HG03064 (cell line): ENCODE measurements at regions not wholly inside any gene's neighbourhood (a gene's known extent, or its start where the extent isn't known, plus 50 kb on each side); places are given as distances from the start of the nearest gene placed in this dataset.
"Not testable (repeated sequence)": the region's sequence is repeated elsewhere in the genome, so short reads cannot be mapped to it uniquely, and the experiment has no call there.

Experiments used
- ATAC-seq: cut with Tn5 transposase; IDR thresholded peaks from one replicate; pipeline ENCODE4 v1.9.1; 2021; ENCODE audit warnings: low read depth; ENCODE audit not compliant: unreplicated experiment

DNA sequence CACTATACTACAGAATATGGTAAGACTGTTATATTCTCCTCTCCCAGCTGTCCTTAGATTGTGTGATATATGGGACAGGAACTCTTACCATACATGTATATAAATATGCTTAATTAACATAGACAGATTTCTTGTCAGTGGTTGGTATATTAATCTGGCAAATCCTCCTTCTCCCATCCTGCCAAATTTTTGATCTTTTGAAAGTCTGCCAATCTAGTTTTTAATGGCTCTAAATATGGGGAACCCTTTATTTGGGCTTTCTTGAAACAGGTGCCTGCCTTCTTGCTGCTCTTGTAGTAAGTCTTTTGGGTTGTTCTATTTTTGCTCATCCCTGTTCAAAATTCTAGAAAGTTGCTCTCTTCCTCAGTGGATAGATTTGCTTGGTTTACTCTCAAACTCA is 63.5 kb downstream of the SPATA31D1 start:
- no peak for ATAC-seq

DNA sequence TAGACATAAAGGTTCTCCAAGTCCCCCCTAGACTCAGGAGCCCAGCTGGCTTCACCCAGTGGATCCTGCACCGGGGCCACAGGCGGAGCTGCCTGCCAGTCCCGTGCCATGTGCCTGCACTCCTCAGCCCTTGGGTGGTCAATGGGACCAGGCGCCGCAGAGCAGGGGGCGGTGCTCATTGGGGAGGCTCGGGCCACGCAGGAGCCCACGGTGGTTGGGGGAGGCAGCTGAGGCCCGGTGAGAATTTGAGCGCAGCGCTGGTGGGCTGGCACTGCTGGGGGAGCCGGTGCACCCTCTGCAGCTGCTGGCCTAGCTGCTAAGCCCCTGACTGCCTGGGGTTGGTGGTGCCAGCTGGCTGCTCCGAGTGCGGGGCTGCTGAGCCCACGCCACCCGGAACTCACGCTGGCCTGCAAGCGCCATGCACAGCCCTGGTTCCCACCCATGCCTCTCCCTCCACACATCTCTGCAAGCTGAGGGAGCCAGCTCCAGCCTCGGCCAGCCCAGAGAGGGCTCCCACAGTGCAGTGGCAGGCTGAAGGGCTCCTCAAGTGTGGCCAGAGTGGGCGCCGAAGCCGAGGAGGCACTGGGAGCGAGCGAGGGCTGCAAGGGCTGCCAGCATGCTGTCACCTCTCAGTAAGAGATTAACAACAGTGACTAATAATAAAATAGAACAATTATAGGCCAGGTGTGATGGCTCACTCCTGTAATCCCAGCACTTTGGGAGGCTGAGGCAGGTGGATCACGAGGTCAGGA is 65.9 kb downstream of the SPATA31D1 start:
- no peak for ATAC-seq

DNA sequence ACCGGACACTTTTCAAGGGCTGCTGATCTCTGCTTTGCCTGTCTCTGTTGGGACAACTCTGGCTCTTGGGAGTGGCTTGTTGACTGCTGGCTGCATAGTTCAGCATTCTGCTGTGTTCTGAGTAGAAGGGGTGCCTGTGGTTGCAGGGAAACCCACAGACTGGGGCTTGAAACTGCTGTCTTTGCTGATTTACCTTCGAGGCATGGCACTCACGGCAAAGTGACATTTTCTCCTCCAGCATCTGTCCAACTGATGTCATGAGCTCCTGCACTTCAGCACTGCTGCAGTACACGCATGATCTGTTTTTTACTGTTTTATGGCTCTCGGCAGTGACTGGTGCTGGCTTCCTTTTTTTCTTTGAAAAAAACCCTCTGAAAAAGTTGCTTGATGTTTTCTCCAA is 69.2 kb downstream of the SPATA31D1 start:
- ATAC-seq: no peak

DNA sequence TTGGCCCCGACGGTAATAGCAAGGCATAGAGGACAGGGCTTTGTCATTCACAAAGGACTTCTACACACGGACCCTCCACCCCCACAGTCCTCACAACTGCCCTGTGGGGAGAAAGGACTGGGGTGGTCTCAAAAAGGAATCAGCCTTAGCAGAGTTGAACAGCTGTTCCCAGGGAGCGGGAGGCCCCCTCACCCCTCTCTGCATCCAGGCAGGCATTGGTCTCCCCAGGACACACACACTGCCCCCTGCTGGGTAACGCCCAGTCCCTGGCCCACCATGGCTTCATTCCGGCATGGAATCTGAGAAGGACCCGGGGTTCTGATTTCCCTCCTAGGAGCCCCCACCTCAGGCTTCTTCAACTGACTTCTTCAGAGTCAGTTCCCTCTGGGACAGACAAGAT is 73.2 kb downstream of the SPATA31D1 start:
- ATAC-seq: not testable (repeated sequence)

DNA sequence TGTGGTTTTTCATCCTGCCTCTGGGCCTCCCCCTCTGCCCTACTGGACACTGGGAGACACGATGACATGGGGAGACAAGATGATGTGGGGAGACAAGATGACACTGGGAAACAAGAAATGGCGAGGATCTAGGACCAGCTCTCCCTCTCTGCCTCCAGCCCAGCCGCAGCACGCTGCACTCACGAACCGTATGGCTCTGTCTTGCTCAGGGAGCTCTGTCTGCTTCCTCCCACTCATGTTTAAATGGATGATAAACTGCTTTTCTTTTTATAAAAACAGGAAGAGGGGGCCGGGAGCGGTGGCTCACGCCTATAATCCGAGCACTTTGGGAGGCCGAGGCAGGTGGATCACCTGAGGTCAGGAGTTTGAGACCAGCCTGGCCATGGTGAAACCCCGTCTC is 73.7 kb downstream of the SPATA31D1 start:
- no peak for ATAC-seq

DNA sequence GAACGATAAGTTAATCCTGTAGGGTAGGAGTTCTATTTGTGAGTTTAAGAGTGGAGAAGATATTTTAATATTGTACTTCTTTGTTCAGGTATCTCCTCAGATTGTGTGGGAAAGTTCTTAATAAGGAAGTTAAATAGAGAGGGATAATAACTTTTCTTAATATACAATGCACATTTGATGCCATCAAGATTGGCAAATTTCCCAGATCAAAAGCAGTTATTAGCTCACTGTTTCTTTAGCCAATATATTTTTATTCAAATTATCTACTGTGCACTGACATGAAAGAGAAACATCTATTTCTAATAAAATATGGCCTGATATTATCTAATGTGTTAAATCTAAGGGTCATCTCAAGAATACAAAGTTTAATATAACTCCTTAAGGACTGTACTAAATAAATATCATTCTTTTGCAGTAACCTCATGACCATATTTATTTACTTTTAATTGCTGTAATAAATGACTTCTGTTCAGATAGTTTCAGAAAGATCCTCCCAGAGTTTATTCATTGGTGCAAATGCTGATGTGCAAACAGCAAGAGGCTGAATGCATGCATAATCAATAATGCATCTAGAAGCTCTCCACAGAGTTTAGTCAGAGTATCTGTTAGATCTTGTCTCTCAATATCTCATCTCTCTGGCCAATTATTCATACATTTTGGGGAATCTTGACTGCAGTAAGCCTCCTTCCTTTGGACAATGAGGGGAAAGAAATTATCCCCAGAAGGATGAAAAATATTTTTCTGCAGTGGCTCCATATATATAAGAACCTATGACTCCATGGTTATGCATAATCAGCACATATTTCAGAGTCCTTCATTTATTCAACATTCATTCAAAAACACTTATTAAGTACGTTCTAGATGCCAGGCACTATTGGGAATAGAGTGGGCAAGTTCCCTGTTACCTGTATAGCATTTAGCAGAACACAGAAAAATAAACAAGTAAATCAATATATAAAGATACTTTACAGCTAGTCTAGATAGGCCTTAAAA is 85.3 kb downstream of the SPATA31D1 start:
- no peak for ATAC-seq

DNA sequence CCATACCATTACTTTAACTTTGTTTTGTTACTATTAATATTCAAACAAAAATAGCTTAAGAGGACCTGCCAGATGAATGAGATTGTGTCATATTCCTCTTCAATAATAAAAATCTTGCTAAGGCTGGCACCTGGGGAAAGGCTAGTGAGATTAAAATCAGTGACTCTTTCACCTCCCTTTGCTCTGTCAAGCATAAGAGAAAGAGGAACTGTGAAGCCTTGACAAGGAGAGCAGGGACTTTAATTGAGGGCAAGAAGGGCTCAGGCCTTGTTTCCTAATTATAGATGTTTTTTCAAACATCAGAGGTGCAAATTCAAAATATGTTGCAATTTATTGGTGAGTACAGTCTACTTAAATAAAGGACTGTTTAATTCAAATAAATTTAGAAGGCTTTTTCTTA is 91.7 kb downstream of the SPATA31D1 start:
- no peak for ATAC-seq

DNA sequence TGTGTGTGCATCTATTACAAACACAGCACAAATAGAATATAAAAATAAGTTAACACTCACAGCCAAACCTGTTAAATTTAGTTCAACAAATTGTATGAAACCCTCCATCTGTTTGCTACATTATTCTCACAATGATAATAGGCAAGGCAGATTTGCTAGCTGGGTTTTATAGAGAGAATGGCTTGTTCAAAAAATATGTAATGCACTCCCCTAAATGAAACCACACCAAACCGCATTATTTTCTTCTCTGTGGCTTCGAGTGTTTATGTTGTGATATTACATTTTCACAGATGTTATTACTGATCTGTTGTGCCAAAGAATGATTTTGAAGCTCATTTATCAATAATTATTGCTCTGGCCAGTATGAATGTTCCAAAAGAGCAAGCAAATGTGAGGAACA is 92.9 kb downstream of the SPATA31D1 start:
- ATAC-seq: no peak

DNA sequence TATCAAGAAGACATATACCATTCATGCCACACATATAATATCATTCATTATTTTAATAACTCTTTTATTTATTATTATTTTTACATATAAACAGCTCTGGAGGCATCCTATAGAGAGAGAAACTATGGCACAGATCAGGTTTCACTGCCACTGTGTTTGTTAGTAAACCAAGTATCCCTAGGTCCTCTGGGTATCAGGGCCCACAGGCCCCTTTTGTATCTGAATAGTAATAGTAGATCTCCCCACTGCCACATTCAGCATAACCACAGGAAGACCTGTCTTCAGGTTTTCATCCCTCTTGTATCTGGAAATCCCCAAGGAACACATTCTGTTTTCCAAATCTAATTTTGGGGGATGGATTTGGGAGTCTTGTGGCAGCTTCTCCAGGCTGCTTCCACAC is 94.0 kb downstream of the SPATA31D1 start:
- no peak for ATAC-seq

DNA sequence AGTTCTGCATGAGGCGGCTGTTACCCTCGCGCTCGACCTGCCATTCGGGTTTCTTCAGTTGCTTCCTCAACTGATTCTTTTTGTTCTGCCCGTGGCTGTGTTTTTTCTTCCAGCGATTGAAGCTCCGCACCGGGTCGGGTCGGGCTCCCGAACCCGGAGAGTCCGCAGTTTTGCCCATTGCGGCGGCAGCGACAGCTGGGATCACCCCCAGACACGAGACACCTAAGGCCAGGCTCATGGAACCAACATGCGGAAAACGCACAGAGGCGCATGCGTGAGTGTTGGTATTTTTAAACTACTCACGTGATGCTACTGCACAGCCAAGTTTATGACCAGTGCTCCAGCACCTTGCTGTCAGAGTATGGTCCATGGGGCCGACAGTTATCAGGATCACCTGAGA is 100.0 kb downstream of the SPATA31D1 start:
- no peak for ATAC-seq

DNA sequence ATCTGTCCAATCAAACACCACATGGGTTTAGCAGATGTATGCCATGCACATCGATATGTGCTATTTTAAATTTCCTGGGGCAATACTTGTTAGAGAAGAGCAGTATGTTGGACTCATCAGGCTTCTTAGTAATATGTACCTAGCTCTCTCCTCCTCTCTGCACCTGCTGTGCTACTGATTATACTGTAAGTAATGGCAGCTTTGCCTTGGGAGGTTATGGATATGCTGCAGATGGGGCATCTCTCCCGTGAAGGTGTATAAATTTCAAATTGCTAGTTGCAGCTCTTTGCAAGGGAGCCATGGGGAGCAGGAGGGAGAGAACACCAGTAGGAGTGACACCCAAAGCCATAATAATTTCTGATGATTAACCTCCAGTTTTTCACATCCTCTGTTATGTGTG is 101.5 kb downstream of the SPATA31D1 start:
- ATAC-seq: no peak

DNA sequence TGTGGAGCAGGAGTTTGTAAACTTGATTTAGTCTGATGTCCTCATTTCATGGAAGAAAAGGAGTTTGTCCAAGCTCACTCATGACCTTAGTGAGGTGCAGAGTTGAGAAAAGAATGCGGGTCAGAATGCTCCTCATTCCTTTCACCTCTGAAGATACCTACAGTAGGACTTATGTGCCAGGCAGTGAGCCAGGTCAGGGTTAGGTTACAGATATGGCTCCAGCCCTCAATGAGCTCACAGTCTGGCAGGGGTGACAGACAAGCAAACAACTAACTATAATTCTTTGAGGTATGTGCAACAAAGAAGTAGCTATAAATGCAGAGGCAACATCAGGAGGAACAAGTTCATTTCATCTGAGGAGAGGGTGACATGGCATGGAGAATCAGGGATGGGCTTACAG is 102.5 kb downstream of the SPATA31D1 start:
- ATAC-seq: no peak

DNA sequence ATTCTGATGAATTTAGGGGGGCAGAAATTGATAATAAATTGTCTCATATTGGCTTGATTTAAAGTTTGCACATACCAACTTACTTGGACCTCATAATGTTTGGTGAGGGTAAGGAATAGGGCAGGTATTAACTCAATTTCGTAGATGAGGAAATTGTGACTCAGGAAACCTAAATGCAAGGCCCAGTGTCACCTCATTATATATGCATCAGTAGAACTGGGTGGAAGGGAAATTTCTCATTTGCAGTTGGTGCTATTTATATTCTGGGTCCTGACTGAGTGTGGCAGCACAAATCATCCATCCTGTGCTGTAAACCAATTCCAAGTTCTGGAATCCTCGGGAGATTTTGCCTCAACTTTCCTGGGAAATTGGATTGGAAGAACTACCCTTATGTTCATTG is 103.0 kb downstream of the SPATA31D1 start:
- no peak for ATAC-seq

DNA sequence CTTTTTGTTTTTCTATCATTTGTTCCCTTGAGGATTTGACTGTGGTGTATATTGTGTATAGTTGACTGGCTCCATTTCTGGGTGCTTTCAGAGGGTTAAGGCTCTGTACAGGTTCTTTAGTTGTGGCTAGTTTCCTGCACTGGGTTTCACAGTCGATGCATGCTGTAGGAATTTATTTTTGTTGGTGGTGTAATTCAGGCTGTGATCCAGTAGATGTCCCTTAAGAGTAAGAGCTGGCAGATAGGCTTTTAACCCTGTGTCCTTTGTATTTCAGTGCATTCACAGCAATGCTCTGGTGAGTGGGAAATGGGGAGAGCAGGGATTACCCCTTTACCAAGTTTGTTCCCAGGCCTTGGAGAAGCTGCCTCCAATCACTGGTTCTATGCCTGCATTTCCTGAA is 112.9 kb downstream of the SPATA31D1 start:
- no peak for ATAC-seq

DNA sequence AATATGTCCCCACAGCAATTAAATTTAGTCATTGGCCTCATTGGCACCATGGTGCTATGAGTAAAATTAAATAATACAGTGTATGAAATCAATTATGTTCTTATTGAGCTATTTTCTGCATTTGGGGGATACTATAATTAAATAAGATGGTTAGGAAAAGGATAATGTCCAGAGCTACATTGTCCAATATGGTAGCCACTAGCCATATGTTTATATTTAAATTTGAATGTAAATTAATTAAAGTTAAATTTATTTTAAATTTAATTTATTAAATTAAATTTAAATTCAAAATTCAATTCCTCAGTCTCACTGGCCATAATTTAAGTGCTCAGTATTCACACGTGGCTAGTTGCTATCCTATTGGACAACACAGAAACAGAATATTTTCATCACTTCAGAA is 115.7 kb downstream of the SPATA31D1 start:
- no peak for ATAC-seq

DNA sequence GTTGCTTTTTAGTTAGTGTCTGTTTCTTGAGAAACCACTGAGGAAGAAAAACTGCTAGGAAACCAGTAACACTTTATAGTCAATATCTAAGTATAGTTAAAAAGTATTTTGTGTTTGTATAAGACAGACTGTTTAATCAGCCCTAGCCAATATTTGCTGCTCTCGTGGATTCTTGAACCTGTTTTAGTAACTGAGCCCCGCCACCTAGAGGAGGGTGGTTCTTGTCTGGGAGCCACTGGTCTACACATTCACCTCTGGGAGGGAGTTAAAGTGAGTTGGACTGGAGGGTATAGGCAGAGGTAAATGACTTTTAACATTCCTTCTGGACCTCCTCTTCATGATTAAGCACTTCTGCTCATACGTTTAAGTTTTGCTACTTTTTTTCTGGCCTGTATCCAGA is 117.2 kb downstream of the SPATA31D1 start:
- no peak for ATAC-seq

DNA sequence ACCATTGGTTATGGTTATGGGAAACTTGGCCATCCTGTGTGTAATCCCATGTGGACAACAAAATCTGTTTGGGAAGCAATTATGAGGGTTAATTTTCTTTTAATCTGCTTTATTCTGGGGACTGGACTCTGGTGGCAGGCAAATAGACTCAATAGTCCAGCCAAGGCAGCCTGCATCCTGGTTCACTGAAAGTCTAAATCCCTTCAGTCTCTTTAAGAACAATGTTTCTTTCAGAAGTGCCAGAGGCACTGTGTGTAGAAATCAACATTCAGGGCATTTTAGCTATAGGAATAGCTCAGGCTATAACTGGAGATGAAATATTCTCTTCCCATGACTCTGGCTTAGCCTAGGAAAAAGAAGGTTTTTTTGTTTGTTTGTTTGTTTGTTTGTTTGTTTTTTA is 118.0 kb downstream of the SPATA31D1 start:
- ATAC-seq: no peak

DNA sequence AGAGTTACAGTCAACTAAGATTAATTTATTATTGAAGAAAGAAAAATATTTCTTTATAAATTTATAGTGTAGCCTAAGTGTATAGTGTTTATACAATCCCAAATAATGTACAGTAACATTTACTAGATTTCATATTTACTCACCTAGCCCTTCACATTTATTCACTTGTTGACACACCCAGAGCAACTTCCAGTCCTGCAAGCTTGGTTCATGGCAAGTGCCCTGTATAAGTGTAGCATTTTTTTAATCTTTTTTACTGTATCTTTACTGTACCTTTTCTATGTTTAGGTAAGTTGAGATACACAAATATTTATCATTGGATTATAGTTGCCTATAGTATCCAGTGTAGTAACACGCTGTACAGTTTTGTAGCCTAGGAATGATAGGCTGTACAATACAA is 119.9 kb downstream of the SPATA31D1 start:
- no peak for ATAC-seq

DNA sequence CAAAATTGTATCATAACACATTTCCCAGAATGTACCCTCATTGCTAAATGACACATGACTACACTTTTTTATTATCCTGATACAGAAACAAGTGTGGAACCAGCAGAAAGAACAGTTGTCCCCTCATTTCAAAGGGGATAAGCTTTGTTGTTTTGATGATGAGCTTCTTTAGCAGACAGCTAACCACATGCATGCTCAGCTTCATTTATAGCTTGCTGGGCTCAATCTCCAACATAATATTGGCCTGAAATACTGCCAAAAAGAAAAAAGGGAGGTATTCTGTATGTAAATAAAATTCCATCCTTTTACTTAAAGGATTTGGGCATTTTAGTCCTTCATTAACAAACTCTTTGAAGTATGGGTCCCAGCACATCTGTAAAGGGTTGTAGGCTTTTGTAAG is 120.4 kb downstream of the SPATA31D1 start:
- ATAC-seq: no peak

DNA sequence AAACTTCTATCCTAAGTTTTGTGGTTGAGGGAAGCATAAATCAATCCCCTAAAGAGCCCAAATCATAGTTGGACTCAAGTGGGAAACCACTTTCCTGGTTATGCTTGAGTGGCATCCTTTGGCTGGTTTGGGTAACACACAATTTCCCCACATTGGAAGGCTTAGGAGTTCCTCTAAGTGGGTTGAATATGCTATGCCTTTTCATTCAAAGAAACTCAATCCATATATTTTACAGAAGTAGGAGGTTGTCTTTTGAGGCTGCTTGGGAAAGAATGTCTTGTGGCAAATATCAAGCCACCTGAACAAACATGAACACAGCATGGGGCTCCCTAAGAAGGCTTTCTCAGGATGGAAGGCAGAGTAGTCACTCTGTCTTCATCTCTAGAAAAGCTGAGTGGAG is 121.1 kb downstream of the SPATA31D1 start:
- ATAC-seq: no peak

DNA sequence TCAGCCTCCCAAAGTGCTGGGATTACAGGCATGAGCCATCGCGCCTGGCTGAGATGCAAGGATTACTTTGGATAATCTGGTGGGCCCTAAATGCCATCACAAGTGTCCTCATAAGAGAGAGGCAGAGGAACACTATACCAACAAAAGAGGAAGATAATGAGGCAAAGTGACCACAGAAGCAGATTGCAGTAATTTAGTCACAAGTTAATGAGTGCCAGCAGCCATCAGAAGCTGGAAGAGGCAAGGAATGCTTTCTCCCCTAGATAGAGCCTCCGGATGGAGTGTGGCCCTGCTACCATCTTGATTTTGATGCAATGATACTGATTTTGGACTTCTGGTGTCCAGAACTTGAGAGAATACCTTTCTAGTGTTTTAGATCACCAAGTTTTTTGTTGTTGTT is 122.3 kb downstream of the SPATA31D1 start:
- no peak for ATAC-seq

DNA sequence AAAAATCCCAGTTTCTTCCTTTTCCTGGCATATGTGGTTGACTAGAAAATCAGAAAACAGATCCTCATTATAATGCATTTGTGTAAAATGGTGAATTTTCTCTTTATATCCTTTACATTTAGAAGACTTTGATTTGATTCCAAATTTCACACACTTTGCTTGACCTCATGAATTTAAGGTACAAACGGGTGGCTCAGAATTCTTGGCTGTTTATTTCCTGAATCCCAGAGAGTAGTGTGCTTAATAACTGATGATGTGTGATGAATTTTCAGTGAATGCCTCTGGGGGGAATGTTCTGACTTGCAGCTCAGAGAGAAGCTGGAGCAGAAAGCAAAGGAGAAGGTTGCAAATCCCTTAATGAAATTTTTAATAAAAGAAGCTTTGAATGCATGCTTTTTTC is 126.8 kb downstream of the SPATA31D1 start:
- no peak for ATAC-seq
